Mammary epithelial cell (primary cell): ENCODE measurements at regions not wholly inside any gene's neighbourhood (a gene's known extent, or its start where the extent isn't known, plus 50 kb on each side); places are given as distances from the start of the nearest gene placed in this dataset.

ENCODE experiments used
- CTCF ChIP-seq, 2 donors: IDR thresholded peaks in 1 of 2; conservative IDR thresholded peaks in 1 of 2; 2 replicates each; pipeline ENCODE4 v1.5.1; 2011 to 2012; ENCODE audit warnings: inconsistent platforms in 2 of 2, low read length in 2 of 2, mild to moderate bottlenecking in 2 of 2, control low read depth in 1 of 2, low read depth in 1 of 2; ENCODE audit not compliant: insufficient read depth in 1 of 2; ENCODE audit errors: extremely low read depth in 1 of 2
- EZH2 ChIP-seq: IDR thresholded peaks from 2 replicates; pipeline ENCODE4 v1.6.1; 2012; ENCODE audit warnings: low read length, inconsistent platforms, borderline replicate concordance

DNA sequence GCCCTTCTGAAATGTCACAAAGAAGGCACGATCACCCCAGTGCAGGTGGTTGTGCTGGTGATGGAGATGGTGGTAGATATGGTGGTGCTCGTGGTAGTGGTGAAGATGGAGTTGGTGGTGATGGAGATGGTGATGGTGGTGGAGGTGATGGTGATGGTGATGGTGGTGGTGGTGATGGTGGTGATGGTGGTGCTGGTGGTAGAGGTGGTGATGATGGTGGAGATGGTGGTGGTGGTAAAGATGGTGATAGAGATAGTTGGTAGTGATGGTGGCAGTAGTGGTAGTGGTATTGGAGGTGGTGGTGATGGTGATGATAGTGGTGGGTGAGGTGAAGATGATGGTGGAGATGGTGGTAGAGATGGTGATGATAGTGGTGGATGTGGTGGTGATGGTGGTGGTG is 88.1 kb upstream of the SALL1 start:
- TF ChIP-seq CTCF (conservative IDR thresholded peaks at IDR 0.05 in 1 of 2, IDR thresholded peaks at IDR 0.05 in 1 of 2; ENCODE audit: extremely low read depth in 1 of 2, insufficient read depth in 1 of 2, low read depth in 1 of 2, low read length in 2 of 2) (no peak), EZH2 (no peak)
